ENCODE measurements at regions not wholly inside any gene's neighbourhood (a gene's known extent, or its start where the extent isn't known, plus 50 kb on each side); places are given as distances from the start of the nearest gene placed in this dataset.

GRCh38 chr13:65856431-65856830 is 1373.7 kb downstream of the PCDH9 start:
- TF ChIP-seq EZH2phosphoT487 (IDR thresholded peaks at IDR 0.05; ENCODE audit: borderline replicate concordance) = no peak
- TF ChIP-seq CTCF (conservative IDR thresholded peaks at IDR 0.05; ENCODE audit: low read length) = no peak
- Histone ChIP-seq H3K4me2 (ENCODE audit: low read depth, low read length, poor library complexity, severe bottlenecking) (no peak overlapping the region), H3K9me3 (ENCODE audit: insufficient read depth, low read depth, low read length) (no peaks in the 10 kb centered on the region), H3K79me2 (ENCODE audit: insufficient read depth, low read length) (no peaks in the 10 kb centered on the region), H3K36me3 (ENCODE audit: insufficient read depth, low read length) (no peaks in the 10 kb centered on the region), H3F3A (ENCODE audit: low read depth) (no peaks in the 10 kb centered on the region), H3K9me2 (replicated peaks; ENCODE audit: low read depth, low read length) (no peaks in the 10 kb centered on the region), H2AFZ (ENCODE audit: low read length) (no peak overlapping the region), H3K4me3 (ENCODE audit: low read length, poor library complexity, severe bottlenecking) (no peak overlapping the region), H4K20me1 (ENCODE audit: insufficient read depth, low read length, poor library complexity, severe bottlenecking) (no peaks in the 10 kb centered on the region), H3K4me1 (ENCODE audit: insufficient read depth, low read length, poor library complexity, severe bottlenecking) (no peaks in the 10 kb centered on the region), H3K27me3 (ENCODE audit: insufficient read depth, low read length, poor library complexity, severe bottlenecking) (no peaks in the 10 kb centered on the region), H3K9ac (ENCODE audit: low read depth, low read length, poor library complexity, severe bottlenecking) (no peak overlapping the region)

- TF ChIP-seq CTCF (conservative IDR thresholded peaks at IDR 0.05; ENCODE audit: low read length) (no peak), EZH2phosphoT487 (IDR thresholded peaks at IDR 0.05; ENCODE audit: borderline replicate concordance) (no peak)
- Histone ChIP-seq H3K27me3 (ENCODE audit: insufficient read depth, low read length, poor library complexity, severe bottlenecking) (no peaks in the 10 kb centered on the region), H2AFZ (ENCODE audit: low read length) (no peak overlapping the region), H3K36me3 (ENCODE audit: insufficient read depth, low read length) (no peaks in the 10 kb centered on the region), H3K4me2 (ENCODE audit: low read depth, low read length, poor library complexity, severe bottlenecking) (no peak overlapping the region), H3K4me1 (ENCODE audit: insufficient read depth, low read length, poor library complexity, severe bottlenecking) (no peaks in the 10 kb centered on the region), H3F3A (ENCODE audit: low read depth) (no peaks in the 10 kb centered on the region), H3K9me2 (replicated peaks; ENCODE audit: low read depth, low read length) (no peaks in the 10 kb centered on the region), H3K9me3 (ENCODE audit: insufficient read depth, low read depth, low read length) (no peaks in the 10 kb centered on the region), H4K20me1 (ENCODE audit: insufficient read depth, low read length, poor library complexity, severe bottlenecking) (no peaks in the 10 kb centered on the region), H3K79me2 (ENCODE audit: insufficient read depth, low read length) (no peaks in the 10 kb centered on the region), H3K9ac (ENCODE audit: low read depth, low read length, poor library complexity, severe bottlenecking) (no peak overlapping the region), H3K4me3 (ENCODE audit: low read length, poor library complexity, severe bottlenecking) (no peak overlapping the region)
These were observed 1374.8 kb downstream of the PCDH9 start for GRCh38 chr13:65855242-65855805.

GRCh38 chr13:65854431-65854830 is 1375.7 kb downstream of the PCDH9 start:
- Histone ChIP-seq H4K20me1 (ENCODE audit: insufficient read depth, low read length, poor library complexity, severe bottlenecking) (no peaks in the 10 kb centered on the region), H3K9me3 (ENCODE audit: insufficient read depth, low read depth, low read length) (no peaks in the 10 kb centered on the region), H3K4me3 (ENCODE audit: low read length, poor library complexity, severe bottlenecking) (no peak overlapping the region), H3K4me2 (ENCODE audit: low read depth, low read length, poor library complexity, severe bottlenecking) (no peak overlapping the region), H3K4me1 (ENCODE audit: insufficient read depth, low read length, poor library complexity, severe bottlenecking) (no peaks in the 10 kb centered on the region), H3K9me2 (replicated peaks; ENCODE audit: low read depth, low read length) (no peaks in the 10 kb centered on the region), H3K36me3 (ENCODE audit: insufficient read depth, low read length) (no peaks in the 10 kb centered on the region), H3K79me2 (ENCODE audit: insufficient read depth, low read length) (no peaks in the 10 kb centered on the region), H3K9ac (ENCODE audit: low read depth, low read length, poor library complexity, severe bottlenecking) (no peak overlapping the region), H3F3A (ENCODE audit: low read depth) (no peaks in the 10 kb centered on the region), H3K27me3 (ENCODE audit: insufficient read depth, low read length, poor library complexity, severe bottlenecking) (no peaks in the 10 kb centered on the region), H2AFZ (ENCODE audit: low read length) (no peak overlapping the region)
- TF ChIP-seq CTCF (conservative IDR thresholded peaks at IDR 0.05; ENCODE audit: low read length) = no peak
- no peak for TF ChIP-seq EZH2phosphoT487 (IDR thresholded peaks at IDR 0.05; ENCODE audit: borderline replicate concordance)

Data from Loucy (cell line).